GM21526 (cell line): ENCODE measurements at regions not wholly inside any gene's neighbourhood (a gene's known extent, or its start where the extent isn't known, plus 50 kb on each side); places are given as distances from the start of the nearest gene placed in this dataset.
A peak's percentile ranks its signal among the peaks of the same experiment; 100 is the strongest.
"Not testable (repeated sequence)": the region's sequence is repeated elsewhere in the genome, so short reads cannot be mapped to it uniquely, and the experiment has no call there.

ENCODE experiments used
- ATAC-seq: cut with Tn5 transposase; IDR thresholded peaks from one replicate; pipeline ENCODE4 v1.9.1; 2021; ENCODE audit warnings: moderate library complexity; ENCODE audit not compliant: unreplicated experiment, low FRiP score

GRCh38 chr14:42499137-42499536, 892.5 kb downstream of the LRFN5 start:
- ATAC-seq, result no peak

GRCh38 chr14:42490536-42490935, 883.9 kb downstream of the LRFN5 start:
- no peak for ATAC-seq

DNA sequence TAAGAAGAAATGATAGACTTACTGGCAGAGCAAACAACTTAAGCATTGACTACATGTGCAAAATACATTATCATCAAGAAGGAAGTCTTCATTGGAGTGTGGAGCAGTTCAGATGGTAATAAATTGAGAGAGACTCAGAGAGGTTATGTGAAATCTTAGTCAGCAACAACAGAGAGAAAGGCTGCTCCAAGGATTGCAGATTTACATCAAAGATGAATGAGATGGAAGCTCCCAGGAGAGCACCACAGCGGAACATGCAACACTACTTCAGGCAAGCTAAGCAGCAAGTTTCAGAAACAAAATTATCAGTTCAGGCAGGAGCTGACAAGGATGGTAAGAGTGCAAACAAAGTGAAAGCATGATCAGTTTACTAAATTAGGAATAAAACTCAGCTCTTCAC, 882.3 kb downstream of the LRFN5 start:
- no peak for ATAC-seq

GRCh38 chr14:42482345-42482971, 875.8 kb downstream of the LRFN5 start:
- not testable (repeated sequence) for ATAC-seq

GRCh38 chr14:42481714-42482113, 875.0 kb downstream of the LRFN5 start:
- ATAC-seq, result not testable (repeated sequence)

DNA sequence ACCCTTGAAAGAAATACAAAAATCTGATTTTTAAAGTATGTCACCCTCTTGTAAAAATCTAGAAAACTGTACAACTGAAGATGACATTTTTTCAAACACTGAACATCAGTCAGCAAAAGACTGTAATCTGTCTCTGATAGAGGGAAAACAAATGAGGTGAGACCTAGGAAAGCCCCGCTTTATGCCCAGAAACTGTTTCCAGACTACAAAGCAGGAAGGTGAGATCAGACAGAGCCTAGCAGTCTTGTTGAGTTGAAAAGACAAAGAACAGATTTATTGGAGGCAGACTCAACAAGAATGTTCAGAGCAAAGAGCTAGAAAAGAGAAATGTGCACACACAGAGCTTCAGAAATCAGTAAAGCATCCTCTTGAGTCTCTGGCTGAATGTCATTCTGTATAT, 873.6 kb downstream of the LRFN5 start:
- ATAC-seq, result no peak

GRCh38 chr14:42475289-42475688, 868.6 kb downstream of the LRFN5 start:
- no peak for ATAC-seq

- no peak for ATAC-seq
These were observed 863.7 kb downstream of the LRFN5 start for GRCh38 chr14:42470427-42470719.

GRCh38 chr14:42469637-42470426, 863.2 kb downstream of the LRFN5 start:
- no peak for ATAC-seq

GRCh38 chr14:42460673-42461072, 854.0 kb downstream of the LRFN5 start:
- ATAC-seq, result no peak

GRCh38 chr14:42459171-42459685, 852.6 kb downstream of the LRFN5 start:
- ATAC-seq, result no peak

DNA sequence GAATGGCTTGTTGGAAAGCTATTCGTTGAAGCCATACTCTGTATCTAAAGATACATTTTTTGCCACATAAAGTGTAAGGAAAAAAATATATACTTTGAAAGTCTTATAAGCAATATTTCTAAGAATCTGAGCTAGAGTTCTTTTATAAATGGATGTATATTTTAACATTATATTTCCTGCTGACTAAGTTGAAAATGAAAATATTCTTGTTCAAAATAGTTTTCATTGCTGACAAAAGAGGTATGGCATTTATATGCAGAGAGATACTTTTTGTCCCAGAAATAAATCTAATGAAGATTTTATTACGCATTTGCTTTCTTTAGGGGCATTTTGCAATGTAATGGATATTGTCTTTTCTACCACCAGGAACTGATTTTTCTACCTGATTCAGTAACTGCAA, 834.9 kb downstream of the LRFN5 start:
- ATAC-seq, result no peak

DNA sequence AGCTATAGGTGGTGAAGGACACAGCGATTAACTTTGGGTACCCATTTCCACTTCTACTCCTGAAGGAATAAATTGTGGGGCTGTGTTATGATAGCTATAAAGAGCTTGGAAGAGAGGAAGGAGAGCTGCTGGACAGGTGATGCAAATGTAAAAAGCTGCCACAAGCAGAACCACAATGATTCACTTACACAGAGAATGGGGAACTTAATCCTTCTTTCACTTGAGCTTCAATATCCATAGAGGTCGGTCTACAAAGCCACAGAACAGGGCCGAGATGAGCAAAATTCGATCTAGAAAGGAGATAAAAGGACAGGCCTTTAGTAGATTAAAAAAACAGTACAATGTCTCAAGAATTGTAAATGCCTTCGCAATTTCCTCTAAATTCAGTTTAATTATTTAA, 831.1 kb downstream of the LRFN5 start:
- no peak for ATAC-seq

DNA sequence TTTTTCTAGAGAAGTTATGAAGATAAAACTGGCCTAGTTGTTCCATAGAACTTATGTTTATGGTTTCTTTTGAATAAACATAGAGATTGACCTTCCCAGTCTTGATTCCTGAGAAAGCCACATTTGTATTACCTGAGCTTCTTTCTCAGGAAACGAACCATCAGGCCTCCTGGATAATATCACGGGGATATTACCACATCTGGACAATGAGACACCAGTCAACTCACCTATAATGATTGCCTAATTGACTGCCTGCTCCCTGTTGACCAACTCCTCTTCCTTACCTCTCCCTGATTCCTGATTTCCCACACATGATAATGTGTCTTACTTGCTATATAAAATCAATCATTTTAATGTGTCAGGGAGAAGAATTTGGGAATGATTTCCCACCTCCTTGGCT, 822.7 kb downstream of the LRFN5 start:
- no peak for ATAC-seq

- ATAC-seq, result peak; percentile 99
These were observed 822.3 kb downstream of the LRFN5 start for GRCh38 chr14:42428996-42429395.

GRCh38 chr14:42424501-42424900, 817.8 kb downstream of the LRFN5 start:
- no peak for ATAC-seq

DNA sequence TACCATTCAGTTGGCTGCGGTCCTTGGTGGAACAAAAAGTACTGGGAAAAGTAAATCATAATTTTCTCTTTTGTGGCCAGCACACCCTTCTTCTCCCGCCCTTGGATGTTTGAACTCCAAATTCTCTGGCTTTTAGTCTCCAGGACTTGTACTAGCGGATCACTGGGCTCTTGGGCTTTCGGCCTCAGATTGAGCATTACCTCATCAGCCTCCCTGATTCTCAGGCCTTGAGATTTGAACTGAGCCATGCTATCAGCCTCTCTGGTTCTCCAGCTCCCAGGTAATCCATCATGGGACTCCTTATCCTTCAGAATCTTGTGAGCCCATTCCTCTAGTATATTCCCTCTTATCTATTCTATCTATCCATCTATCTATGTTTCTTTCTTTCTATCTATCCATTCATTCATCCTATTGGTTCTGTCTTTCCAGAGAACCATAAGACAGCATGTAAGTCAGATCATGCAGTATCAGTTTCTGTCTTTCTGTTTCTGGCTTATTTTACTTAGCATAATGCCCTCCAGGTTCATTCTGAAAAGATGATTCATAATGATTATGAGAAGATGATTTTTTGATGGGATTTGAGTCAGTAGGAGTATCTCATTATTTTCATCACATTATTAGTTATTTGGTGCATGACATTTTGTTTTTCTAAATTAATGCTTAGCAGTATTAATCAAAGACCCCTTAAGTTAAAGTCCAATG, 814.9 kb downstream of the LRFN5 start:
- ATAC-seq, result no peak

DNA sequence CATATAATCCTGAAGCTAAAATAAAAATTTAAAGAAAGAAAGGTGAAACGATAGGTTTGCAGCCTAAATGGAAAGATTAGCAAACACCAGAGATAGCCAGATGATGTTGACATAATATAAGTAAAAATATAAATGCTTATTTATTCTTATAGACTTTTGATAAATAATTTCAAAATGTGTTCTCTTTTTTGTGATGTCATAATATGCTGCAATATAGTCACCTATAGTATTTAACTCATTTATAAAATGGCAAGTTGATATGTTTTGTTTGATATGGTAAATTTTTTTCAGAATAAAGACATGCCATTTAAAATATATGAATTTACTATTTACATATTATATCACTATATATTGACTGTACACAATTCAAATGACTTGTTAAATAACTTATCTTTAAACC, 813.4 kb downstream of the LRFN5 start:
- no peak for ATAC-seq

GRCh38 chr14:42407153-42407552, 800.5 kb downstream of the LRFN5 start:
- ATAC-seq, result peak; percentile 53

DNA sequence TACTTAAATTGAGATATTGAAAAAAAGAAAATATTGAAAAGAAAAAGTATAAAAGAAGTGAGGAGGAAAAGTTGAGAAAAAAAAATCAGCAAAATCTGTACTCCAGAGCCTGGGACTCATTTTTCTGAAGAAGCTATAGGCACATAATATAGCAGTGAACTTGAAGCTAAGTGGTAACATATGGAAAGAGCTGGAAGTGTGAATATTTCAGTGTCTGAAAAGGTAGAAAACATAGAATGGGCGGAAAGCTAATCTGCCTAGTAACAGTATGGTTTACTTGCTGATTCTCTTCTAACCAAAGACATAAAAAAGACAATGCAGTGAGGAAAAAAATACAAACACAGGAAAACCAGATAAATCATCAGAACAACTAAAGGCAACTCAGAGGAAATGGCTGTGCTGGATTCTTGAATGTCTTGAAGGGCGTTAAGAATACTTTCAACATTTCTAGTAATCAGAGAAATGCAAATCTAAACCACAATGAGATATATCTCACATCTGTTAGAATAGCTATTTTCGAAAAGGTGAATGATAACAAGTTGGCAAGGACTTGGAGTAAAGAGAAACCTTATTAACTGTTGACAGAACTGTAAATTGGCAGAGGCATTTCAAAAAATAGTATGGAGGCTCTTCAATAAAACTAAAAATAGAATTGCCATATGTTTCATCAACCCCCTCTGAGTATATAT, 784.6 kb downstream of the LRFN5 start:
- peak; percentile 82 for ATAC-seq

DNA sequence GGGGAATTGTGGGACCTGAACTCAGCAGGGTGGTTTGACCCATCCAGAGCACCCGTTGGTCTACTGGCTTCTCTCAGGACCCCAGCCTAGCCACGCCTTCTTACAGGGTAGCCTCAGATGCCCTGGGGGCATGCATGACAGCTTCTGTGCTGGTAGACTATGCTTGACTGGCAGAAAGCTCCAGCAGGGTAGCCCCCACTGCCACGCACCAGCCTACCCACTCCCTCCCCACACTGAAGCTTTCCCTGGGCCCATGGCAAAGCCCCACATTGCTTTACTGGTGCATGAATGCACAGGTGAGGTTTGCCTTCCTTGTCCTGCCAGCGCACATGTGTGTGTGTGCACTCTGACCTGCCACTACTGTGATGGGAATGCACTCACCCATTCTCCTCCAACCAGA, 772.2 kb downstream of the LRFN5 start:
- no peak for ATAC-seq
